Heart right ventricle (tissue), 16 donors: ENCODE measurements at regions not wholly inside any gene's neighbourhood (a gene's known extent, or its start where the extent isn't known, plus 50 kb on each side); places are given as distances from the start of the nearest gene placed in this dataset.
"Not testable (repeated sequence)": the region's sequence is repeated elsewhere in the genome, so short reads cannot be mapped to it uniquely, and the experiment has no call there.

ENCODE experiments used
- ATAC-seq, 8 donors: fragments of 200-7000 bp; cut with Tn5 transposase; one replicate each; pipeline ENCODE4 v1.9.1; 2020; ENCODE audit warnings: mild to moderate bottlenecking in 8 of 8, moderate library complexity in 8 of 8, moderate number of reproducible peaks in 1 of 8
- DNase-seq, 2 donors: peaks; one replicate each; pipeline ENCODE4 v3.0.0-alpha.2; 2020
- H3K27ac ChIP-seq, 10 donors: fragments of 200-600 bp; sonication (generic) in 2 of 10; one replicate each; pipeline versions ENCODE4 v1.5.0 to v1.8.0; 2020 to 2022; ENCODE audit warnings: mild to moderate bottlenecking in 3 of 10
- H3K27me3 ChIP-seq, 7 donors: fragments of 200-600 bp; one replicate each; pipeline ENCODE4 v1.8.0; 2021 to 2022; ENCODE audit warnings: mild to moderate bottlenecking in 2 of 7
- H3K36me3 ChIP-seq, 9 donors: fragments of 200-600 bp; sonication (generic) in 1 of 9; one replicate each; pipeline versions ENCODE4 v1.5.0 to v1.8.0; 2020 to 2022; ENCODE audit warnings: mild to moderate bottlenecking in 2 of 9
- H3K4me1 ChIP-seq, 9 donors: fragments of 200-600 bp; sonication (generic) in 1 of 9; one replicate each; pipeline versions ENCODE4 v1.5.0 to v1.8.0; 2020 to 2022; ENCODE audit warnings: mild to moderate bottlenecking in 4 of 9
- H3K4me3 ChIP-seq, 10 donors: fragments of 200-600 bp; sonication (generic) in 2 of 10; one replicate each; pipeline versions ENCODE4 v1.5.0 to v1.8.0; 2020 to 2022; ENCODE audit warnings: mild to moderate bottlenecking in 7 of 10, moderate library complexity in 2 of 10
- H3K9me3 ChIP-seq, 11 donors: fragments of 200-600 bp in 10 of 11; sonication (generic) in 2 of 11; one replicate each; pipeline versions ENCODE4 v1.5.0 to v1.8.0; 2013 to 2022; ENCODE audit warnings: mild to moderate bottlenecking in 2 of 11, control low read depth in 1 of 11, moderate library complexity in 1 of 11
- CTCF ChIP-seq, 9 donors: fragments of 200-600 bp; sonication (generic) in 2 of 9; IDR thresholded peaks; one replicate each; pipeline versions ENCODE4 v1.5.0 to v1.8.0; 2021 to 2022; ENCODE audit warnings: antibody characterized with exemption in 9 of 9, mild to moderate bottlenecking in 5 of 9, moderate library complexity in 1 of 9
- WGBS, 2 donors: extraction: QIAGEN DNeasy Blood & Tissue Kit; methylation state at CpG; one replicate each; pipeline ENCODE4 v1.1.7; 2013; ENCODE audit warnings: inconsistent platforms in 1 of 2; 5-methylcytosine and 5-hydroxymethylcytosine counted together
- intact Hi-C, 10 donors: fragments of 100-400 bp; cut with DNase I; formaldehyde crosslinking; loops; one replicate each; pipeline versions ENCODE4 v1.11.1 to v1.14.2; 2022
- donor health status: Arrhythmogenic right ventricular cardiomyopathy.
- donor health status: ischemic (EF 13 %, LVEDD 7.1; RV severe dilation, severe dysfunction).
- donor health status: healthy with polysubstance abuse.
- donor health status: DM: no; HTN: yes; CAD: no.
- donor health status: DM: no; HTN: no; CAD: no.
- donor health status: ischemic (EF 25% LVEDD 6.9; RV normal size, moderate dysfunction).
- donor health status: ischemic (EF 25% LVEDD 5.7; RV mildly dilated, moderate dysfunction).
- donor health status: healthy.
- donor health status: DM: yes; HTN: yes; CAD: no.
- donor health status: Ischemic cardiomyopathy.
- donor health status: ischemic (EF 35%, LVEDD 5.7; RV mildly dilated, moderate dysfunction).
- donor health status: nonischemic (EF 11% LVEDD 7.7; RV severe dilation, severe dysfunction).
- donor health status: DM: yes; HTN: yes; CAD: no.
- donor health status: PGD.
- donor health status: ischemic (EF 29% LVEDD 5.4; RV normal size, mild dysfunction).
- donor health status: nonischemic (EF 23%, LVEDD 6.1; RV moderate dilation, normal function).

- Histone ChIP-seq H3K36me3 (no peaks in the 10 kb centered on the region), H3K4me3 (no peak overlapping the region), H3K27ac (peak overlapping the region; percentile 84 to 98 (median 96)), H3K27me3 (no peaks in the 10 kb centered on the region), H3K4me1 (peaks cover 35 to 74% (median 60%) of the 10 kb centered on the region in 9 donors), H3K9me3 (no peaks in the 10 kb centered on the region)
- ATAC-seq (peak in 2 of 8 donors; percentile 17 to 23), DNase-seq (peak in 1 of 2 donors; percentile 43)
- no peak for TF ChIP-seq CTCF (IDR thresholded peaks at IDR 0.05)
- 40 to 54% methylated on average over 6 of the region's 6 CpGs for WGBS, 2 donors
- intact Hi-C loops: no loop called here
Observed at GRCh38 chr2:231644426-231644825, 51.8 kb downstream of the TEX44 start.

GRCh38 chr2:231646476-231646875, 53.8 kb downstream of the TEX44 start:
- no peak for TF ChIP-seq CTCF (IDR thresholded peaks at IDR 0.05)
- H3K4me3 ChIP-seq: no peak overlapping the region
- intact Hi-C loops: loop anchor here in 3 of 10 donors (1.0 to 5.0 kb wide), 2 partner anchors 16 to 34 kb away; no protein-coding TSS in a partner anchor
- H3K4me1 ChIP-seq: peaks cover 24 to 55% (median 45%) of the 10 kb centered on the region in 9 donors
- H3K9me3 ChIP-seq: no peaks in the 10 kb centered on the region
- WGBS, 2 donors: 36 to 57% methylated on average over 6 of the region's 6 CpGs
- H3K27me3 ChIP-seq: no peaks in the 10 kb centered on the region
- DNase-seq (no peak), ATAC-seq (peak in 2 of 8 donors; percentile 33 to 35)
- H3K36me3 ChIP-seq: no peaks in the 10 kb centered on the region
- H3K27ac ChIP-seq: peak overlapping the region in 9 of 10 donors; percentile 20 to 98 (median 91)

- H3K4me1 ChIP-seq: peaks cover 13 to 36% (median 27%) of the 10 kb centered on the region in 9 donors
- H3K27ac ChIP-seq: no peak overlapping the region
- ATAC-seq (peak; percentile 63 to 84 (median 78)), DNase-seq (peak; percentile 68 to 79)
- H3K27me3 ChIP-seq: no peaks in the 10 kb centered on the region
- WGBS, 2 donors: 54 to 55% methylated on average over 9 of the region's 9 CpGs
- TF ChIP-seq CTCF (IDR thresholded peaks at IDR 0.05): peak; percentile 45 to 81 (median 69)
- H3K4me3 ChIP-seq: no peak overlapping the region
- H3K36me3 ChIP-seq: no peaks in the 10 kb centered on the region
- intact Hi-C loops: loop anchor here in 6 of 10 donors (1.0 to 5.0 kb wide), 7 partner anchors 22 to 66 kb away; no protein-coding TSS in a partner anchor
- H3K9me3 ChIP-seq: no peaks in the 10 kb centered on the region
Observed at GRCh38 chr2:231648579-231649174, 56.0 kb downstream of the TEX44 start.

GRCh38 chr2:231651561-231651960, 56.8 kb upstream of the PTMA start:
- H3K27ac ChIP-seq, H3K36me3 ChIP-seq, intact Hi-C loops, H3K27me3 ChIP-seq, DNase-seq, ATAC-seq, H3K9me3 ChIP-seq, H3K4me3 ChIP-seq: not testable (repeated sequence)
- 91 to 94% methylated on average over 8 of the region's 8 CpGs for WGBS, 2 donors
- H3K4me1 ChIP-seq: peaks cover 0 to 11% (median 1%) of the 10 kb centered on the region in 9 donors

- no peaks in the 10 kb centered on the region for H3K9me3 ChIP-seq
- DNase-seq: no peak
- H3K27ac ChIP-seq: no peak overlapping the region
- H3K4me3 ChIP-seq: no peak overlapping the region
- peak in 1 of 8 donors; percentile 19 for ATAC-seq
- intact Hi-C loops: no loop called here
- no peaks in the 10 kb centered on the region for H3K27me3 ChIP-seq
- WGBS, 2 donors: 62 to 65% methylated on average over 8 of the region's 8 CpGs
- no peaks in the 10 kb centered on the region for H3K36me3 ChIP-seq
- TF ChIP-seq CTCF (IDR thresholded peaks at IDR 0.05): no peak
- H3K4me1 ChIP-seq: peaks cover 0 to 8% (median 0%) of the 10 kb centered on the region in 9 donors
Observed at GRCh38 chr2:231655488-231655887, 52.8 kb upstream of the PTMA start.
